ENCODE measurements at regions not wholly inside any gene's neighbourhood (a gene's known extent, or its start where the extent isn't known, plus 50 kb on each side); places are given as distances from the start of the nearest gene placed in this dataset.

DNA sequence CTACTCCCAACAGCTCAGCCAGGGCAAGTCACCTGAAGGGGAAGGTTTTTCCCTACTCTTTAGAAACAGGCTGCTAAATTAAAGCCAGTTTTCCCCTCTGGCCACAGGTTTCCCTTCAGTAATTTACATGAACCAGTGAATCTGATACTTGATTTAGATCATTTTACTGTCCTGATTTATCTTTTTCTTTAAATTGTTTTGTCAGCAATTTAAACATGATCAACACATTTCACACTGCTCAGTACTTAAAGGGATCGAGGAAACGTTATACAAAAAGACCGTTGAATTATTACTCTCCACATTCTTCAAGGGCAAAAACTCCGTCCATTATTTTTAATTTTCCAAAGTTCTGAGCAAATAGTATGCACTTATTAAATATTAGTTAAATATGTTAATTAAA lies 1165.7 kb upstream of the GYPC start:
- Histone ChIP-seq H3K4me3 (ENCODE audit: low read depth, low read length) (no peak overlapping the region), H3K4me1 (no peaks in the 10 kb centered on the region), H3K9me3 (no peaks in the 10 kb centered on the region), H3K27me3 (no peaks in the 10 kb centered on the region), H3K36me3 (no peaks in the 10 kb centered on the region)
- no peak for DNase-seq
- TF ChIP-seq CTCF (IDR thresholded peaks at IDR 0.05; ENCODE audit: low read depth, low read length) = no peak

DNA sequence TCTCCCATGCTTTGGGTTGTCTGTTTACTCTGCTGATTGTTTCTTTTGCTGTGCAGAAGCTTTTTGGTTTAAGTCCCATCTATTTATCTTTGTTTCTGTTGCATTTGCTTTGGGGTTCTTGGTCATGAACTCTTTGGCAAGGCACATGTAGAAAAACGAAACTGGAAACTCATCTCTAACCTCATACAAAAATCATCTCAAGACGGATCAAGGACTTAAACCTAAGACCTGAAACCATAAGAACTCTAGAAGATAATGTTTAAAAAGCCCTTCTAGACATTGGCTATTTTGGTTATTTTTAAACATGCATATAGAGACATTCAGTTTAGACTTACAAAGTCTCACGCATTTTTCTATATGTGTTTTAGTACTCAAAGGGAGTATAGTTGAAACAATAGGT lies 1164.3 kb upstream of the GYPC start:
- no peak for TF ChIP-seq CTCF (IDR thresholded peaks at IDR 0.05; ENCODE audit: low read depth, low read length)
- no peak for DNase-seq
- Histone ChIP-seq H3K4me1 (no peaks in the 10 kb centered on the region), H3K36me3 (no peaks in the 10 kb centered on the region), H3K4me3 (ENCODE audit: low read depth, low read length) (no peak overlapping the region), H3K27me3 (no peaks in the 10 kb centered on the region), H3K9me3 (no peaks in the 10 kb centered on the region)

GRCh38 chr2:125512313-125512712 lies 1143.6 kb upstream of the GYPC start:
- no peaks in the 10 kb centered on the region for H3K4me1 ChIP-seq
- no peak overlapping the region for H3K4me3 ChIP-seq (ENCODE audit: low read depth, low read length)
- no peak for TF ChIP-seq CTCF (IDR thresholded peaks at IDR 0.05; ENCODE audit: low read depth, low read length)
- DNase-seq = no peak
- H3K36me3 ChIP-seq = no peaks in the 10 kb centered on the region
- no peaks in the 10 kb centered on the region for H3K27me3 ChIP-seq
- no peaks in the 10 kb centered on the region for H3K9me3 ChIP-seq

GRCh38 chr2:125516496-125517109 lies 1139.4 kb upstream of the GYPC start:
- no peak overlapping the region for H3K4me3 ChIP-seq (ENCODE audit: low read depth, low read length)
- no peaks in the 10 kb centered on the region for H3K36me3 ChIP-seq
- DNase-seq = peak; percentile 7
- H3K27me3 ChIP-seq = no peaks in the 10 kb centered on the region
- peak; percentile 61 for TF ChIP-seq CTCF (IDR thresholded peaks at IDR 0.05; ENCODE audit: low read depth, low read length)
- H3K4me1 ChIP-seq = no peaks in the 10 kb centered on the region
- H3K9me3 ChIP-seq = no peaks in the 10 kb centered on the region

DNA sequence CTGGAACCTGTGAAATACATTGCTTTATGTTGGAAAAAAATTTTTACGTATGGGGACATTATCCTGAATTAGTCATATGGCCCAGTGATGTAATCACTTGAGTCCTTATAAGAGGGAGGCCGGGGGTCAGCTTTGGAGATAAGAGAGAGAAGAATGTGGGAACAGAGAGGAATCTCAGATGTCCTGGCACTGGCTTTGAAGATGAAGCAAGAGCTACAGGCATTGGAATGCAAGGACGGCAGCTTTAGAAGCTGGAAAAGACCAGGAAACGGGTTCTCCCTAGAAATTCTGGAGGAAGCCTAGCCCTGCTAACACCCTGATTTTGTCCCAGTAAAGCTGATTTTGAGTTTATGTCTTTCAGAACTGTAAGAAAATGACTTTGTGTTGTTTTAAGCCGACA lies 1129.9 kb upstream of the GYPC start:
- Histone ChIP-seq H3K27me3 (no peaks in the 10 kb centered on the region), H3K36me3 (no peaks in the 10 kb centered on the region), H3K4me1 (no peaks in the 10 kb centered on the region), H3K9me3 (no peaks in the 10 kb centered on the region), H3K4me3 (ENCODE audit: low read depth, low read length) (no peak overlapping the region)
- TF ChIP-seq CTCF (IDR thresholded peaks at IDR 0.05; ENCODE audit: low read depth, low read length) = no peak
- DNase-seq = no peak

DNA sequence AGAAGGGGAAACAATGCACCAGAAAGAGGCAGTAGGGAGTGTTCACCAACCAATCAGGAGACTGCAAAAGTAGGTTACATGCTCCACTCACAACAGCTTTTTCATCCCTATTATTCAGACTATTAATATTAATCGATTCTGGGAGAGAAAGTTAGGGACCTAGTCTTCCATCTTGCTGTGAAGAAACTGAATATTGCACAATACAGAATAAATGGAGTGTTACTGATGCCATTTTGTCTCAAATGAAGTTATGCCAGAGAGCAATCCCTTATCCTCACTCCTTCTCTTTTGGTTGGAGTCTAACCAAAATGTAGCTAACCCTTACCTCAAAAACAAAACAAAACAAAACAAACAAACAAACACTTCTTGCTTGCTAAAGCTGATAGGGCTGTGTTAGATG lies 1120.9 kb upstream of the GYPC start:
- Histone ChIP-seq H3K4me1 (no peaks in the 10 kb centered on the region), H3K4me3 (ENCODE audit: low read depth, low read length) (no peak overlapping the region), H3K36me3 (no peaks in the 10 kb centered on the region), H3K9me3 (no peaks in the 10 kb centered on the region), H3K27me3 (no peaks in the 10 kb centered on the region)
- TF ChIP-seq CTCF (IDR thresholded peaks at IDR 0.05; ENCODE audit: low read depth, low read length) = no peak
- no peak for DNase-seq
